Transverse colon (tissue), 4 donors: ENCODE measurements at regions not wholly inside any gene's neighbourhood (a gene's known extent, or its start where the extent isn't known, plus 50 kb on each side); places are given as distances from the start of the nearest gene placed in this dataset.

Experiments used
- CTCF ChIP-seq, 5 experiments: fragments of 200-600 bp in 3 of 5; fragments of 450-650 bp in 2 of 5; sonication (generic) in 3 of 5; IDR thresholded peaks; 1 replicate in 2 of 5; 2 replicates in 3 of 5; pipeline ENCODE4 v1.5.1; 2016 to 2017; ENCODE audit warnings: antibody characterized with exemption in 5 of 5, inconsistent platforms in 3 of 5, mild to moderate bottlenecking in 2 of 5, moderate library complexity in 1 of 5
- EP300 ChIP-seq: sonication (generic); formaldehyde crosslinking; IDR thresholded peaks from one replicate; pipeline ENCODE4 v1.6.1; 2017; ENCODE audit warnings: antibody characterized with exemption, low read depth
- POLR2A ChIP-seq: fragments of 450-650 bp; IDR thresholded peaks from one replicate; pipeline ENCODE4 v1.6.1; 2016; ENCODE audit warnings: antibody characterized with exemption, mild to moderate bottlenecking, moderate library complexity
- POLR2AphosphoS5 ChIP-seq, 3 donors: sonication (generic); formaldehyde crosslinking; IDR thresholded peaks; one replicate each; pipeline ENCODE4 v1.6.1; 2016; ENCODE audit warnings: antibody characterized with exemption in 3 of 3

- no peak for TF ChIP-seq CTCF (IDR thresholded peaks at IDR 0.05)
- no peak for TF ChIP-seq POLR2AphosphoS5 (IDR thresholded peaks at IDR 0.05)
- TF ChIP-seq POLR2A, result no peak
- TF ChIP-seq EP300, result no peak
Observed at GRCh38 chr3:164406281-164406680, 672.0 kb downstream of the SI start.
